Endothelial cell of umbilical vein (primary cell): ENCODE measurements at regions not wholly inside any gene's neighbourhood (a gene's known extent, or its start where the extent isn't known, plus 50 kb on each side); places are given as distances from the start of the nearest gene placed in this dataset.

Source experiments
- BruUV-seq: library from RNA; stranded (reverse); fragments of 400-500 nt; replicated peaks from 2 replicates; lab custom pipeline; 2021; lab: Mats Ljungman, UMichigan
- CTCF ChIA-PET: fragments of 300-600, 350-600 bp; sonication (Branson Sonifier 250); formaldehyde crosslinking; loops from one replicate; lab custom pipeline; 2021; ENCODE audit warnings: antibody characterized with exemption, inconsistent platforms; lab: Charles Lee
- POLR2A ChIA-PET: fragments of 300-600, 350-600 bp; sonication (Branson Sonifier 250); formaldehyde crosslinking; loops from one replicate; lab custom pipeline; 2021; ENCODE audit warnings: antibody characterized with exemption, inconsistent platforms; lab: Charles Lee
- DNase-seq: peaks from one replicate; pipeline ENCODE4 v3.0.0-alpha.2; 2011; ENCODE audit warnings: low read depth, low spot score
- FAIRE-seq: peaks from 2 replicates; lab custom pipeline; 2011; peaks lifted over from hg19 to GRCh38; lab: Jason Lieb, UNC
- H2AFZ ChIP-seq: 2 replicates; pipeline ENCODE4 v1.6.0; 2012; ENCODE audit warnings: low read depth, low read length, control low read depth, inconsistent platforms
- H3K27ac ChIP-seq: 2 replicates; pipeline ENCODE4 v1.5.1; 2011; ENCODE audit warnings: low read depth, mild to moderate bottlenecking, control low read depth, low read length, moderate library complexity; ENCODE audit not compliant: insufficient read depth
- H3K27me3 ChIP-seq, 2 experiments: 2 replicates each; pipeline versions ENCODE4 v1.6.0 to v1.6.1; 2011; ENCODE audit warnings: low read length in 2 of 2, mixed read lengths in 1 of 2; ENCODE audit not compliant: control insufficient read depth in 2 of 2, insufficient read depth in 2 of 2
- H3K36me3 ChIP-seq, 2 experiments: 2 replicates in 1 of 2; 3 replicates in 1 of 2; pipeline ENCODE4 v1.5.1; 2011; ENCODE audit warnings: low read length in 2 of 2, mild to moderate bottlenecking in 1 of 2, moderate library complexity in 1 of 2; ENCODE audit not compliant: control insufficient read depth in 2 of 2, insufficient read depth in 2 of 2; ENCODE audit errors: extremely low read depth in 1 of 2
- H3K4me1 ChIP-seq: 3 replicates; pipeline ENCODE4 v1.5.1; 2011; ENCODE audit warnings: mild to moderate bottlenecking, low read length; ENCODE audit not compliant: control insufficient read depth, insufficient read depth; ENCODE audit errors: extremely low read depth
- H3K4me2 ChIP-seq: 2 replicates; pipeline ENCODE4 v1.6.1; 2011; ENCODE audit warnings: low read length, control low read depth, mixed read lengths; ENCODE audit not compliant: insufficient read depth
- H3K4me3 ChIP-seq, 3 experiments: fragments of 200-600 bp in 1 of 3; sonication (generic), shearing (Covaris generic) in 1 of 3; replicated peaks in 1 of 3; 2 replicates each; pipeline ENCODE4 v1.5.1; 2011 to 2016; ENCODE audit warnings: control low read depth in 3 of 3, low read length in 3 of 3, mild to moderate bottlenecking in 2 of 3, inconsistent platforms in 1 of 3, low read depth in 1 of 3, moderate library complexity in 1 of 3; ENCODE audit not compliant: insufficient read depth in 1 of 3
- H3K79me2 ChIP-seq: 2 replicates; pipeline ENCODE4 v1.6.0; 2012; ENCODE audit warnings: low read length, inconsistent platforms; ENCODE audit not compliant: control insufficient read depth, insufficient read depth
- H3K9ac ChIP-seq: replicated peaks from 2 replicates; pipeline ENCODE3; 2011; ENCODE audit warnings: low read length, control low read depth; ENCODE audit not compliant: insufficient read depth; ENCODE audit errors: extremely low read depth
- H3K9me1 ChIP-seq: replicated peaks from 3 replicates; pipeline ENCODE4 v1.6.0; 2011; ENCODE audit warnings: mild to moderate bottlenecking, low read length; ENCODE audit not compliant: control insufficient read depth, insufficient read depth; ENCODE audit errors: extremely low read depth
- H3K9me3 ChIP-seq: replicated peaks from 2 replicates; pipeline ENCODE4 v1.5.1; 2012; ENCODE audit warnings: low read length, inconsistent platforms; ENCODE audit not compliant: control insufficient read depth, insufficient read depth
- H4K20me1 ChIP-seq: replicated peaks from 2 replicates; pipeline ENCODE3; 2011; ENCODE audit warnings: mild to moderate bottlenecking, low read length; ENCODE audit not compliant: control insufficient read depth, insufficient read depth; ENCODE audit errors: extremely low read depth
- CTCF ChIP-seq, 2 donors: IDR thresholded peaks; 1 replicate in 1 of 2; 2 replicates in 1 of 2; pipeline ENCODE4 v1.5.1; 2011; ENCODE audit warnings: low read length in 2 of 2, mild to moderate bottlenecking in 2 of 2, moderate library complexity in 2 of 2, control low read depth in 1 of 2, inconsistent platforms in 1 of 2, low read depth in 1 of 2; ENCODE audit not compliant: insufficient read depth in 1 of 2; ENCODE audit errors: extremely low read depth in 1 of 2
- EZH2 ChIP-seq: IDR thresholded peaks from 2 replicates; pipeline ENCODE4 v1.6.1; 2012; ENCODE audit warnings: borderline replicate concordance, low read depth, mild to moderate bottlenecking, moderate library complexity, low read length, inconsistent platforms; ENCODE audit not compliant: severe bottlenecking
- FOS ChIP-seq: IDR thresholded peaks from 2 replicates; pipeline ENCODE4 v1.6.1; 2011; ENCODE audit warnings: mild to moderate bottlenecking, low read length, moderate library complexity, borderline replicate concordance; ENCODE audit not compliant: insufficient read depth
- GATA2 ChIP-seq: IDR thresholded peaks from 2 replicates; pipeline ENCODE4 v1.7.0; 2011; ENCODE audit warnings: low read depth, mild to moderate bottlenecking, moderate library complexity, mixed read lengths, low read length; ENCODE audit not compliant: insufficient read length, insufficient read depth
- JUN ChIP-seq: IDR thresholded peaks from 2 replicates; pipeline ENCODE4 v1.6.1; 2011; ENCODE audit warnings: borderline replicate concordance, low read depth; ENCODE audit not compliant: insufficient read length, insufficient read depth
- MYC ChIP-seq: IDR thresholded peaks from one replicate; pipeline ENCODE4 v1.6.1; 2011; ENCODE audit warnings: mild to moderate bottlenecking, low read depth, low read length
- POLR2A ChIP-seq: IDR thresholded peaks from 2 replicates; pipeline ENCODE4 v1.6.1; 2012; ENCODE audit warnings: low read depth, mild to moderate bottlenecking, control low read depth, low read length
- POLR2AphosphoS5 ChIP-seq: IDR thresholded peaks from 2 replicates; pipeline ENCODE4 v1.6.1; 2012; ENCODE audit warnings: low read depth, mild to moderate bottlenecking, control low read depth, low read length, moderate library complexity; ENCODE audit not compliant: insufficient read depth
- dilution Hi-C: fragments of 300-500 bp; cut with MboI; formaldehyde crosslinking; loops from one replicate; pipeline ENCODE4 v1.15.0; 2019; ENCODE audit warnings: low sequenced_read_pairs; ENCODE audit not compliant: extremely low pct_ligation_motif_present
- intact Hi-C: fragments of 100-400 bp; cut with micrococcal nuclease; formaldehyde crosslinking; loops from one replicate; pipeline ENCODE4 v1.10.0; 2022
- TF ChIP-seq, protein P1 (sequence below): IDR thresholded peaks from 2 replicates; pipeline ENCODE4 v1.6.1; 2011; ENCODE audit not compliant: insufficient read depth, insufficient read length

DNA sequence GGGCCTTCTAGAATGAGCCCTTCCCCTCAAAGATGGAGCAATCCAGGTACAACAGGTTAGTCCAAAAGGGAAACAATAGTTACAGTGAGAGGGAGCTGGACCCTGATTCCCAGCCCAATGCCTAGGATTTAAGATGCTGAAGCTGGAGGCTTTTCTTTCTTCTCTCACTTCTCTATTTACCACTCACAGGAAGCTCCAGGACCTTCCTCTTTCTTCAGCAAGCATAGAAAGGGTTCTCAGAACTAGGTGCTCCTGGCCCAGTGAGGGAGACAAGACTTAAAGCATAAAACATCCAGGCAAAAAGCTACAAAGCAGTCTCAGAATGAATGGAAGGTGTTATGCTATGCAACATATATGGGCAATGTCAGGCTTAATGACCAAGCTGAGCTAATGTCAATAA, 279.0 kb downstream of the SRBD1 start:
- Histone ChIP-seq H3K9ac (no peak overlapping the region), H3K4me3 (no peak overlapping the region), H3K79me2 (no peaks in the 10 kb centered on the region), H4K20me1 (no peaks in the 10 kb centered on the region), H3K9me3 (no peaks in the 10 kb centered on the region), H3K27ac (no peak overlapping the region), H3K4me1 (peaks cover 10% of the 10 kb centered on the region), H3K9me1 (no peaks in the 10 kb centered on the region), H3K4me2 (no peak overlapping the region), H2AFZ (no peak overlapping the region), H3K36me3 (no peaks in the 10 kb centered on the region), H3K27me3 (no peaks in the 10 kb centered on the region)
- intact Hi-C loops (no loop called here), dilution Hi-C loops (no loop called here)
- POLR2A ChIA-PET: no interaction called here
- CTCF ChIA-PET: interaction anchor here (1.0 to 3.0 kb wide), 4 partner anchors 11 to 350 kb away, joined by 3 to 10 read pairs (median 4); no protein-coding TSS in a partner anchor
- TF ChIP-seq FOS (no peak), CTCF (IDR thresholded peaks at IDR 0.05; ENCODE audit: extremely low read depth in 1 of 2, insufficient read depth in 1 of 2, low read depth in 1 of 2, low read length in 2 of 2) (no peak), EZH2 (no peak), GATA2 (no peak), MYC (no peak), POLR2AphosphoS5 (no peak), JUN (no peak), POLR2A (no peak)
- TF ChIP-seq, protein P1, sequence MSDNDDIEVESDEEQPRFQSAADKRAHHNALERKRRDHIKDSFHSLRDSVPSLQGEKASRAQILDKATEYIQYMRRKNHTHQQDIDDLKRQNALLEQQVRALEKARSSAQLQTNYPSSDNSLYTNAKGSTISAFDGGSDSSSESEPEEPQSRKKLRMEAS: no peak
- FAIRE-seq (no peak), DNase-seq (no peak)
- BruUV-seq: no TSS peak
